GM23338 (cell line): ENCODE measurements at regions not wholly inside any gene's neighbourhood (a gene's known extent, or its start where the extent isn't known, plus 50 kb on each side); places are given as distances from the start of the nearest gene placed in this dataset.

Experiments
- ATAC-seq: fragments of 200-7000 bp; cut with Tn5 transposase; 3 replicates; pipeline ENCODE4 v1.9.1; 2020
- DNase-seq: peaks from one replicate; pipeline ENCODE4 v3.0.0-alpha.2; 2015; ENCODE audit warnings: low spot score
- H2AFZ ChIP-seq: fragments of 200-600 bp; sonication (generic); 2 replicates; pipeline ENCODE4 v1.8.0; 2016; ENCODE audit warnings: antibody characterized with exemption, mild to moderate bottlenecking, moderate library complexity
- H3F3A ChIP-seq: fragments of 200-600 bp; sonication (generic); replicated peaks from 2 replicates; pipeline ENCODE4 v1.8.0; 2017; ENCODE audit warnings: antibody characterized with exemption, mixed run types, low read depth
- H3K27ac ChIP-seq: fragments of 200-600 bp; sonication (generic); 2 replicates; pipeline ENCODE4 v1.6.1; 2016; ENCODE audit warnings: low read depth
- H3K27me3 ChIP-seq: fragments of 200-600 bp; sonication (generic); 2 replicates; pipeline ENCODE4 v1.8.0; 2016; ENCODE audit warnings: mild to moderate bottlenecking, mixed run types, moderate library complexity; ENCODE audit not compliant: insufficient read depth
- H3K36me3 ChIP-seq: fragments of 200-600 bp; sonication (generic); 2 replicates; pipeline ENCODE4 v1.8.0; 2016; ENCODE audit warnings: mild to moderate bottlenecking; ENCODE audit not compliant: insufficient read depth
- H3K4me1 ChIP-seq: fragments of 200-600 bp; sonication (generic); 2 replicates; pipeline ENCODE4 v1.8.0; 2016; ENCODE audit warnings: mild to moderate bottlenecking, moderate library complexity; ENCODE audit not compliant: insufficient read depth
- H3K4me2 ChIP-seq: fragments of 200-600 bp; sonication (generic); 2 replicates; pipeline ENCODE4 v1.7.1; 2017; ENCODE audit warnings: mixed run types
- H3K4me3 ChIP-seq: fragments of 200-600 bp; sonication (generic); 2 replicates; pipeline ENCODE4 v1.6.1; 2016; ENCODE audit warnings: mixed run types
- H3K79me2 ChIP-seq: fragments of 200-600 bp; sonication (generic); replicated peaks from 2 replicates; pipeline ENCODE4 v1.8.0; 2017; ENCODE audit warnings: mild to moderate bottlenecking; ENCODE audit not compliant: insufficient read depth
- H3K9me2 ChIP-seq: fragments of 200-600 bp; sonication (generic); 2 replicates; pipeline ENCODE4 v1.8.0; 2017; ENCODE audit not compliant: insufficient read depth
- H4K20me1 ChIP-seq: fragments of 200-600 bp; sonication (generic); replicated peaks from 2 replicates; pipeline ENCODE4 v1.8.0; 2017; ENCODE audit warnings: mild to moderate bottlenecking; ENCODE audit not compliant: insufficient read depth
- H3K27ac Mint-ChIP-seq: 2 replicates; pipeline ENCODE4 v1.8.0; 2020; ENCODE audit warnings: inconsistent platforms, mild to moderate bottlenecking, moderate library complexity, mixed read lengths
- H3K27me3 Mint-ChIP-seq: 3 replicates; pipeline ENCODE4 v1.8.0; 2022; ENCODE audit warnings: low read depth, mild to moderate bottlenecking, moderate library complexity, mixed read lengths, inconsistent platforms; ENCODE audit not compliant: insufficient read depth, poor library complexity
- H3K36me3 Mint-ChIP-seq: 3 replicates; pipeline ENCODE4 v1.8.0; 2021; ENCODE audit warnings: low read depth, mild to moderate bottlenecking, inconsistent platforms, moderate library complexity, mixed read lengths
- H3K4me1 Mint-ChIP-seq: 3 replicates; pipeline ENCODE4 v1.8.0; 2020; ENCODE audit warnings: mild to moderate bottlenecking, inconsistent platforms, mixed read lengths
- H3K4me3 Mint-ChIP-seq: 3 replicates; pipeline ENCODE4 v1.8.0; 2021; ENCODE audit warnings: moderate library complexity, mild to moderate bottlenecking, inconsistent platforms, mixed read lengths
- H3K9me3 Mint-ChIP-seq: 3 replicates; pipeline ENCODE4 v1.8.0; 2020; ENCODE audit warnings: moderate library complexity, mild to moderate bottlenecking, inconsistent platforms, mixed read lengths
- CREB1 ChIP-seq: fragments of 250-450 bp; sonication (Bioruptor Pico); IDR thresholded peaks from 2 replicates; pipeline ENCODE4 v1.5.0; 2020; ENCODE audit warnings: low read depth, mild to moderate bottlenecking, moderate library complexity
- CTCF ChIP-seq, 2 experiments: fragments of 200-600 bp in 1 of 2; sonication (generic) in 1 of 2; conservative IDR thresholded peaks; 2 replicates each; pipeline versions ENCODE4 v1.5.1 to v1.6.1; 2016 to 2017; ENCODE audit warnings: antibody characterized with exemption in 2 of 2, low read depth in 2 of 2, mild to moderate bottlenecking in 2 of 2, moderate library complexity in 1 of 2
- ETS1 ChIP-seq: IDR thresholded peaks from 2 replicates; pipeline ENCODE4 v1.6.1; 2016; ENCODE audit warnings: antibody characterized with exemption
- EZH2 ChIP-seq: fragments of 200-600 bp; sonication (generic); IDR thresholded peaks from one replicate; pipeline ENCODE4 v1.8.0; 2017; ENCODE audit warnings: antibody characterized with exemption, mild to moderate bottlenecking, low read depth; ENCODE audit not compliant: unreplicated experiment
- EZH2phosphoT487 ChIP-seq: fragments of 200-600 bp; sonication (generic); IDR thresholded peaks from one replicate; pipeline ENCODE4 v1.8.1; 2018; ENCODE audit warnings: antibody characterized with exemption; ENCODE audit not compliant: unreplicated experiment
- JUNB ChIP-seq: IDR thresholded peaks from one replicate; pipeline ENCODE4 v1.6.1; 2016; ENCODE audit warnings: antibody characterized with exemption; ENCODE audit not compliant: unreplicated experiment
- POLR2AphosphoS5 ChIP-seq: IDR thresholded peaks from 2 replicates; pipeline ENCODE4 v1.6.1; 2016; ENCODE audit warnings: antibody characterized with exemption, low read depth
- STAT1 ChIP-seq: IDR thresholded peaks from one replicate; pipeline ENCODE4 v1.6.1; 2016; ENCODE audit warnings: antibody characterized with exemption; ENCODE audit not compliant: unreplicated experiment
- ZNF114 ChIP-seq: fragments of 250-450 bp; sonication (Bioruptor Pico); IDR thresholded peaks from 2 replicates; pipeline ENCODE4 v1.5.0; 2020; ENCODE audit warnings: mild to moderate bottlenecking, moderate library complexity
- ZNF462 ChIP-seq: fragments of 250-450 bp; sonication (Bioruptor Pico); IDR thresholded peaks from 2 replicates; pipeline ENCODE4 v1.5.0; 2020; ENCODE audit warnings: mild to moderate bottlenecking, moderate library complexity

GRCh38 chr1:29695036-29695435 is 458.7 kb downstream of the PTPRU start:
- no peaks in the 10 kb centered on the region for H4K20me1 ChIP-seq
- H3K27me3 ChIP-seq, result no peaks in the 10 kb centered on the region
- no peak overlapping the region for H3K27ac ChIP-seq
- Mint-ChIP-seq H3K27me3 (peaks cover 7% of the 10 kb centered on the region), H3K36me3 (no peaks in the 10 kb centered on the region), H3K4me1 (peaks cover 4% of the 10 kb centered on the region; the same call in 2 of the 3 replicates), H3K27ac (no peak overlapping the region), H3K9me3 (peaks cover 5% of the 10 kb centered on the region; the same call in 2 of the 3 replicates), H3K4me3 (no peak overlapping the region)
- TF ChIP-seq STAT1 (no peak), EZH2phosphoT487 (no peak), POLR2AphosphoS5 (no peak), CREB1 (CRISPR knock-in tag) (no peak), ETS1 (no peak), JUNB (no peak), ZNF114 (no peak), ZNF462 (CRISPR knock-in tag) (no peak), EZH2 (no peak), CTCF (conservative IDR thresholded peaks at IDR 0.05; ENCODE audit: low read depth in 2 of 2) (no peak)
- no peak overlapping the region for H2AFZ ChIP-seq
- ATAC-seq (no peak), DNase-seq (no peak)
- H3K9me2 ChIP-seq, result no peaks in the 10 kb centered on the region
- no peaks in the 10 kb centered on the region for H3K4me1 ChIP-seq
- H3K4me2 ChIP-seq, result no peak overlapping the region
- H3K36me3 ChIP-seq, result no peaks in the 10 kb centered on the region
- no peak overlapping the region for H3K4me3 ChIP-seq
- H3F3A ChIP-seq, result no peaks in the 10 kb centered on the region
- H3K79me2 ChIP-seq, result no peaks in the 10 kb centered on the region
